GM13977 (cell line): ENCODE measurements at regions not wholly inside any gene's neighbourhood (a gene's known extent, or its start where the extent isn't known, plus 50 kb on each side); places are given as distances from the start of the nearest gene placed in this dataset.

Experiments
- DNase-seq: peaks from one replicate; pipeline ENCODE4 v3.0.0; 2012; ENCODE audit warnings: low spot score
- in situ Hi-C: fragments of 300-500 bp; cut with MboI; formaldehyde crosslinking; loops from one replicate; pipeline ENCODE4 v1.12.0; 2022; ENCODE audit warnings: low sequenced_read_pairs, low pct_unique_long_range_greater_than_20kb, mixed read lengths, inconsistent platforms; ENCODE audit not compliant: unreplicated experiment
- TF ChIP-seq, protein P1 (sequence below): IDR thresholded peaks from 2 replicates; pipeline ENCODE4 v1.5.1; 2012; ENCODE audit warnings: mild to moderate bottlenecking, control low read depth; ENCODE audit not compliant: insufficient read depth; ENCODE audit errors: extremely low read depth, missing control alignments

DNA sequence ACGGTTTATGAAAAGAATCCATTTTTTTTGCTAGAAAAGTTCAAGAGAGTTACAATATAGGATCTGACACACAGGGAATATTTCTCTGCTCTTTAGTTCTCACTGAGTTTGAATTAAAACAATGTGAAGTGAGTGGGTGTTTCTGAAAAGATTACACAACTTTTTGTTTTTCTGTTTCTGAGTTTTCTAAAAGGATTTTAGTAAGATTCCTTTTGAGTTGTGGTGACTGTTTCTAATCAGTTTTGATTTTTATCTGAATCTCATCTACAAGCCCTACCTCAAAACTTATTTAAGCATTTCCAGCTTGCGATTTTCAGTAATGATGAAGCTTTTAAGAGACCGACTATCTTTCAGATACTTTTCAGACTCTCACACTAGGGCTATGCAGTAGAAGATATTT, 141.7 kb downstream of the GPAT3 start:
- no peak for DNase-seq
- in situ Hi-C loops: no loop called here

DNA sequence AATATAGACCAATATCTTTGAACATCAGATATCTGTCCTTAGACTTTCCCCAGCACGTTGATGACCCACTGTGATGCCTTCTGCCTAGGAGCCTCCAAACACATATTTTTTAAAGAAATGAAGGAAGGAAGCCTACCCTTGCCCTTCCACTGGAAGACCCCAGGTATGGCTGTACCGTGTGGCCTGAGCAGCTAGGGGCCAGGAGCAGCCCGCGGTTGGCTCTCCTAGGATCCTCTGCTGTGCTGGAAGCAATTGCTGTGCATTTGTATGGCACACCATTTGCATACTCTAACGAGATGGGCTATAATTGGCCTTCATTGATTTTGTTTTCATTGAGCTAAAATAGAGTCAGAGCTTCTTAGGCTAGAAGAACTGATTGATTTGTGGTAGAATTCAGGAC, 128.8 kb downstream of the GPAT3 start:
- in situ Hi-C loops: no loop called here
- DNase-seq: no peak
- TF ChIP-seq, protein P1, sequence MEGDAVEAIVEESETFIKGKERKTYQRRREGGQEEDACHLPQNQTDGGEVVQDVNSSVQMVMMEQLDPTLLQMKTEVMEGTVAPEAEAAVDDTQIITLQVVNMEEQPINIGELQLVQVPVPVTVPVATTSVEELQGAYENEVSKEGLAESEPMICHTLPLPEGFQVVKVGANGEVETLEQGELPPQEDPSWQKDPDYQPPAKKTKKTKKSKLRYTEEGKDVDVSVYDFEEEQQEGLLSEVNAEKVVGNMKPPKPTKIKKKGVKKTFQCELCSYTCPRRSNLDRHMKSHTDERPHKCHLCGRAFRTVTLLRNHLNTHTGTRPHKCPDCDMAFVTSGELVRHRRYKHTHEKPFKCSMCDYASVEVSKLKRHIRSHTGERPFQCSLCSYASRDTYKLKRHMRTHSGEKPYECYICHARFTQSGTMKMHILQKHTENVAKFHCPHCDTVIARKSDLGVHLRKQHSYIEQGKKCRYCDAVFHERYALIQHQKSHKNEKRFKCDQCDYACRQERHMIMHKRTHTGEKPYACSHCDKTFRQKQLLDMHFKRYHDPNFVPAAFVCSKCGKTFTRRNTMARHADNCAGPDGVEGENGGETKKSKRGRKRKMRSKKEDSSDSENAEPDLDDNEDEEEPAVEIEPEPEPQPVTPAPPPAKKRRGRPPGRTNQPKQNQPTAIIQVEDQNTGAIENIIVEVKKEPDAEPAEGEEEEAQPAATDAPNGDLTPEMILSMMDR: no peak

More for the DNA sequence above, 141.7 kb downstream of the GPAT3 start:
- TF ChIP-seq, protein P1: no peak

DNA sequence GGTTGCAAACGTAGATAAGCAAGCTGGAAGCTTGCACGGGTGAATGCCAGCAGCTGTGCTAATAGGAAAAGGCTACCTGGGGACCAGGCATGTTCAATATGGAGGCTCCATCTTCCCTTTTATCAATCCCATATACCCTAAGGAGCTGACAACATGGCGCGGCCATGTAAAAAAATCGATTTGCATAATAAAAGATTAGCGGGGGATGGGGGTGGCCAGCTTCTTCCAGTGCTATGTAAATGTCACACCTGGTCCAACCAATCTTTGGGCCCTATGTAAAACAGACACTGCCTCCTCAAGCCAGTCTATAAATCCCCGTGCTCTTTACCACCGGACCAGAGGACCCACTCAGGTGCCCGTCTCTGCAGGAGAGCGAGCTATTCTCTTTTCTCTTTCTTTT, 128.2 kb downstream of the GPAT3 start:
- TF ChIP-seq, protein P1: no peak
- no peak for DNase-seq
- in situ Hi-C loops: no loop called here

DNA sequence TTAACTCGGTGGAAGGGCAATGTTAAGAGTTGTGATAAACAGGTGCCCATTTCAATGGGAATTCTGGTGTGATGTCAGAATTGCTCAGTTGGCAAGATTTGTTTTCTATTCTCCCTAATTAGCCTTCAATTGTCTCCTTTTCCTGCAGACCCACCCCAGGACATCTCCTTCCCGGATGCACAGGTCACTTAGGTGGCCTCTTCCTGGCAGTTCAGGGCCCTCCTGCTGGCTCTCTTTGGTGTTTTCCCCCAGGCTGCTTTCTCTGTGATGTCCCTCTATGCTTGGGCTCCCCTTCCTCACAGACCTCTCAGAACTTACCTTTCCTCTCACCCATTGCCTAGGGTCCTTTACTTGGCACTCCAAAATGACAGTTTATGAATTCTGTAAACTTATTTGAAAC, 126.3 kb downstream of the GPAT3 start:
- TF ChIP-seq, protein P1: no peak
- DNase-seq: no peak
- in situ Hi-C loops: no loop called here

DNA sequence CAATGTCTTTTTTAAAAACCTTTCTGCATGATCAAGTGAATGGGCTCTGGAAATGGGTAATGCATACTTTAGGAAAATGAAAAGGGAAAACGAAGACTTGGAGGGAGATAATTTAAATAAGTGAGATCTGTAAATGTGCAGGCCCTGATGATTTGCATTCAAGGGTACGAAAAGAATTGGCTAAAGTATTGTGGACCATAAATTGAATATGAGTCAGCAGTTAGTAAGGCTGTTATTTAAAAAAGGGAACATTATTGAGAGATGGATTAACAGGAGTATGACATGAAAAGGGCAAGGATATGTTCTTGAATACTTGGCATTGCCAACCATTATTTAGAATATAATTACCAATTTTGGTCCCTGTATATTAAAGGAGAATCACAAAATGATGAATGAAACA, 125.5 kb downstream of the GPAT3 start:
- TF ChIP-seq, protein P1: no peak
- DNase-seq: no peak
- in situ Hi-C loops: no loop called here

DNA sequence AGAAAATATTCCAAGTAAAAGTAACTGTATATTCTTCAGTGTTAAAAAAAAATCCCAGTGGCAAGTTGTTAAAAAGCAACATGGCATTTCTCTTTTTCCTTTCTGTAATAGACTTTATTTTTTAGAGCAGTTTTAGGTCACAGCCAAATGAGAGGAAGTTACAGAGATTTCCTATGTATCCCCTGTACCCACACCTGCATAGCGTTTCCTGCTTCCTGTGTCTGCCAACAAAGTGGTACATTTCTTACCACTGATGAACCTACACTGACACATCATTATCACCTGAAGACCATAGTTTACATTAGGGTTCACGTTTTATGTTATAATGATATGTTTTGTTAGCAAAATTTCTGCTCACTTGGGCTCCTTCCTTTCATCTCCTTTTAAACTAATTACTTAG, 124.7 kb downstream of the GPAT3 start:
- in situ Hi-C loops: no loop called here
- DNase-seq: no peak
- TF ChIP-seq, protein P1: no peak

DNA sequence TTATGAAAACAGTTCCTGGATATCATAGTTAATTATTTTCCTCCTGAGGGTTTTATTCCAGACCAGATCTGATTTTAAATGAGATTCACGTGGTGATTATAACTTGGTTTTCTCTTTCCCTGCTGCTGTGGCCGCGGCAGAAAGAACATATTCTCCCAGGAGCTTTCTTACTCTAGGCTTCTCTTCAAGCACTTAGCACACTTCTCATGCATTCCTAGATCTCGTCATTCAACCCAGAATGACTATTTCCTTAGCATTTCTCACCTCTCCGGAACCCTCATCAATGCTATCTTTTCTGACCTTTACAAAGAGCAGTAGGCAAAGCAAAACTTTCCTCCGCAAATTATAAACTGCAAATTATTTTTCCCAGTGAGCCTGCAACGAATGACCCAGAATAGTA, 122.9 kb downstream of the GPAT3 start:
- no peak for DNase-seq
- TF ChIP-seq, protein P1: no peak
- in situ Hi-C loops: no loop called here
